RKO (cell line): ENCODE measurements at regions not wholly inside any gene's neighbourhood (a gene's known extent, or its start where the extent isn't known, plus 50 kb on each side); places are given as distances from the start of the nearest gene placed in this dataset.
"Not testable (repeated sequence)": the region's sequence is repeated elsewhere in the genome, so short reads cannot be mapped to it uniquely, and the experiment has no call there.

ENCODE experiments used
- DNase-seq: peaks from one replicate; pipeline ENCODE4 v3.0.0-alpha.2; 2016; ENCODE audit warnings: low spot score

- not testable (repeated sequence) for DNase-seq
Measured at GRCh38 chr16:29145086-29145485, 160.2 kb downstream of the LAT start.

GRCh38 chr16:29144669-29145062 lies 159.8 kb downstream of the LAT start:
- DNase-seq: not testable (repeated sequence)

- not testable (repeated sequence) for DNase-seq
Measured at GRCh38 chr16:29143739-29144668, 159.2 kb downstream of the LAT start.

GRCh38 chr16:29142506-29142905 lies 157.7 kb downstream of the LAT start:
- not testable (repeated sequence) for DNase-seq

- no peak for DNase-seq
Measured at GRCh38 chr16:29141586-29142324, 156.9 kb downstream of the LAT start.

GRCh38 chr16:29141121-29141520 lies 156.3 kb downstream of the LAT start:
- not testable (repeated sequence) for DNase-seq

GRCh38 chr16:29139901-29140855 lies 155.3 kb downstream of the LAT start:
- not testable (repeated sequence) for DNase-seq

- no peak for DNase-seq
Measured at GRCh38 chr16:29139261-29139802, 154.5 kb downstream of the LAT start.

- DNase-seq: not testable (repeated sequence)
Measured at GRCh38 chr16:29138698-29139097, 153.8 kb downstream of the LAT start.

- not testable (repeated sequence) for DNase-seq
Measured at GRCh38 chr16:29137894-29138662, 153.2 kb downstream of the LAT start.

- not testable (repeated sequence) for DNase-seq
Measured at GRCh38 chr16:29137461-29137860, 152.6 kb downstream of the LAT start.

- DNase-seq: not testable (repeated sequence)
Measured at GRCh38 chr16:29136916-29137315, 152.1 kb downstream of the LAT start.

GRCh38 chr16:29136046-29136696 lies 151.3 kb downstream of the LAT start:
- DNase-seq: not testable (repeated sequence)

GRCh38 chr16:29135098-29135497 lies 150.2 kb downstream of the LAT start:
- peak; percentile 5 for DNase-seq

GRCh38 chr16:29133681-29134430 lies 149.0 kb downstream of the LAT start:
- DNase-seq: not testable (repeated sequence)

- not testable (repeated sequence) for DNase-seq
Measured at GRCh38 chr16:29132869-29133268, 148.0 kb downstream of the LAT start.

GRCh38 chr16:29132444-29132843 lies 147.6 kb downstream of the LAT start:
- not testable (repeated sequence) for DNase-seq

- not testable (repeated sequence) for DNase-seq
Measured at GRCh38 chr16:29130901-29131851, 146.3 kb downstream of the LAT start.
